Tibial artery (tissue), 4 donors: ENCODE measurements at regions not wholly inside any gene's neighbourhood (a gene's known extent, or its start where the extent isn't known, plus 50 kb on each side); places are given as distances from the start of the nearest gene placed in this dataset.
A peak's percentile ranks its signal among the peaks of the same experiment; 100 is the strongest.

Source experiments
- DNase-seq, 2 donors: peaks; one replicate each; pipeline ENCODE4 v3.0.0-alpha.2; 2019
- H3K27ac ChIP-seq, 2 donors: fragments of 200-600 bp; sonication (generic) in 1 of 2; 1 replicate in 1 of 2; 2 replicates in 1 of 2; pipeline ENCODE4 v1.5.1; 2018 to 2019; ENCODE audit warnings: mild to moderate bottlenecking in 1 of 2
- H3K27me3 ChIP-seq, 2 donors: fragments of 200-600 bp; sonication (generic) in 1 of 2; one replicate each; pipeline versions ENCODE4 v1.5.1 to v1.6.0; 2016 to 2019
- H3K36me3 ChIP-seq, 3 donors: fragments of 200-600 bp; sonication (generic) in 2 of 3; one replicate each; pipeline ENCODE4 v1.5.1; 2016 to 2019; ENCODE audit warnings: mild to moderate bottlenecking in 2 of 3
- H3K4me1 ChIP-seq, 4 donors: fragments of 200-600 bp; sonication (generic) in 2 of 4; 1 replicate in 3 of 4; 2 replicates in 1 of 4; pipeline ENCODE4 v1.5.1; 2016 to 2019
- H3K4me3 ChIP-seq, 2 donors: fragments of 200-600 bp; sonication (generic) in 1 of 2; 1 replicate in 1 of 2; 2 replicates in 1 of 2; pipeline ENCODE4 v1.5.1; 2018 to 2019; ENCODE audit warnings: mild to moderate bottlenecking in 2 of 2
- H3K9me3 ChIP-seq, 3 donors: fragments of 200-600 bp; sonication (generic) in 1 of 3; one replicate each; pipeline ENCODE4 v1.5.1; 2016 to 2019
- CTCF ChIP-seq, 2 experiments: fragments of 200-600 bp in 1 of 2; fragments of 450-650 bp in 1 of 2; IDR thresholded peaks; one replicate each; pipeline ENCODE4 v1.5.1; 2017 to 2019; ENCODE audit warnings: antibody characterized with exemption in 2 of 2, mild to moderate bottlenecking in 1 of 2, moderate library complexity in 1 of 2
- intact Hi-C: fragments of 100-400 bp; cut with DNase I; formaldehyde crosslinking; loops from one replicate; pipeline ENCODE4 v1.15.0; 2023; ENCODE audit warnings: low total_unique reads

- no peak overlapping the region for H3K4me3 ChIP-seq
- peaks cover 0 to 53% (median 30%) of the 10 kb centered on the region in 4 donors for H3K4me1 ChIP-seq
- no peaks in the 10 kb centered on the region for H3K9me3 ChIP-seq
- no peaks in the 10 kb centered on the region for H3K27me3 ChIP-seq
- intact Hi-C loops: no loop called here
- no peak for TF ChIP-seq CTCF (IDR thresholded peaks at IDR 0.05)
- no peaks in the 10 kb centered on the region for H3K36me3 ChIP-seq
- DNase-seq: no peak
- H3K27ac ChIP-seq: peak overlapping the region; percentile 57 to 78
These were observed 222.8 kb upstream of the CITED2 start for GRCh38 chr6:139597087-139597763.

GRCh38 chr6:139595183-139595582 is 220.7 kb upstream of the CITED2 start:
- intact Hi-C loops: no loop called here
- no peaks in the 10 kb centered on the region for H3K27me3 ChIP-seq
- peak overlapping the region; percentile 57 to 78 for H3K27ac ChIP-seq
- H3K4me3 ChIP-seq: no peak overlapping the region
- H3K36me3 ChIP-seq: no peaks in the 10 kb centered on the region
- DNase-seq: no peak
- no peaks in the 10 kb centered on the region for H3K9me3 ChIP-seq
- peaks cover 0 to 74% (median 45%) of the 10 kb centered on the region in 4 donors for H3K4me1 ChIP-seq
- no peak for TF ChIP-seq CTCF (IDR thresholded peaks at IDR 0.05)

- Histone ChIP-seq H3K27ac (peak overlapping the region; percentile 57 to 78), H3K27me3 (no peaks in the 10 kb centered on the region), H3K4me3 (no peak overlapping the region), H3K36me3 (no peaks in the 10 kb centered on the region), H3K9me3 (no peaks in the 10 kb centered on the region), H3K4me1 (peaks cover 0 to 81% (median 45%) of the 10 kb centered on the region in 4 donors)
- DNase-seq: no peak
- no peak for TF ChIP-seq CTCF (IDR thresholded peaks at IDR 0.05)
- intact Hi-C loops: no loop called here
These were observed 220.0 kb upstream of the CITED2 start for GRCh38 chr6:139594333-139594965.

- Histone ChIP-seq H3K27me3 (no peaks in the 10 kb centered on the region), H3K36me3 (no peaks in the 10 kb centered on the region), H3K27ac (peak overlapping the region; percentile 63 to 66), H3K4me1 (peaks cover 0 to 82% (median 43%) of the 10 kb centered on the region in 4 donors), H3K4me3 (no peak overlapping the region), H3K9me3 (no peaks in the 10 kb centered on the region)
- no peak for TF ChIP-seq CTCF (IDR thresholded peaks at IDR 0.05)
- DNase-seq: no peak
- intact Hi-C loops: no loop called here
These were observed 218.6 kb upstream of the CITED2 start for GRCh38 chr6:139593081-139593480.

- no peaks in the 10 kb centered on the region for H3K9me3 ChIP-seq
These were observed 217.6 kb upstream of the CITED2 start for GRCh38 chr6:139592011-139592410.

More at GRCh38 chr6:139592011-139592410, 217.6 kb upstream of the CITED2 start:
- Histone ChIP-seq H3K4me3 (no peak overlapping the region), H3K36me3 (no peaks in the 10 kb centered on the region), H3K27me3 (no peaks in the 10 kb centered on the region), H3K27ac (peak overlapping the region; percentile 63 to 66), H3K4me1 (peaks cover 0 to 79% (median 42%) of the 10 kb centered on the region in 4 donors)
- no peak for TF ChIP-seq CTCF (IDR thresholded peaks at IDR 0.05)
- intact Hi-C loops: no loop called here
- no peak for DNase-seq
